Lower leg skin (tissue), 4 donors: ENCODE measurements at regions not wholly inside any gene's neighbourhood (a gene's known extent, or its start where the extent isn't known, plus 50 kb on each side); places are given as distances from the start of the nearest gene placed in this dataset.

Experiments
- DNase-seq, 2 donors: peaks; one replicate each; pipeline ENCODE4 v3.0.0-alpha.2; 2019; ENCODE audit warnings: low spot score in 2 of 2
- H3K4me3 ChIP-seq: fragments of 200-600 bp; sonication (generic); 2 replicates; pipeline ENCODE4 v1.5.1; 2017; ENCODE audit warnings: mild to moderate bottlenecking, low read depth; ENCODE audit not compliant: poor library complexity, severe bottlenecking
- POLR2A ChIP-seq, 2 donors: fragments of 450-650 bp; IDR thresholded peaks; one replicate each; pipeline ENCODE4 v1.6.1; 2016 to 2017; ENCODE audit warnings: antibody characterized with exemption in 2 of 2, mild to moderate bottlenecking in 1 of 2, moderate library complexity in 1 of 2
- WGBS, 2 donors: methylation state at CpG; one replicate each; pipeline ENCODE4 v1.1.5; 2018; 5-methylcytosine and 5-hydroxymethylcytosine counted together
- intact Hi-C: fragments of 100-400 bp; cut with DNase I; formaldehyde crosslinking; loops from one replicate; pipeline ENCODE4 v1.15.0; 2023; ENCODE audit warnings: low total_unique reads
- TF ChIP-seq, protein P1 (sequence below), 3 donors: fragments of 450-650 bp; IDR thresholded peaks; one replicate each; pipeline ENCODE4 v1.5.1; 2016; ENCODE audit warnings: antibody characterized with exemption in 3 of 3, mild to moderate bottlenecking in 3 of 3, moderate library complexity in 2 of 3

DNA sequence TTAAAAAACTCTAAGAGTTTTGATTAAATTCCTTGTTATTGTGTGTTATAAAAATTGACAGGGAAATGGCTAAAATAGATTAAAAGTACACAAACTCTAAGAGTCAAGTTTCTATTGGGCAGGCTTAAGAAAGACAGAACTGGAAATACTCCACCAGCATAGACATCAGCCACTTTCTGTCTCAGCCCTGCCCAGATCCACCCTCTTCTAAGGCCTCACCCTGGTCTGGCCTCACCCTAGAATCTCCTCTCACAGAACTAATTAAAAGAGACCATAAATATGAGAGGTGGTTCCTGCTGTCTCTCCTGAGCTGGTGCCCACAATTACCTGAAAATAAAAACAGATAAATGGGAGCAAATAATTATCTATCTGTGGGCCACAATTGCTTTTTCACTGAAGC is 1951.0 kb downstream of the TP53TG3F start:
- intact Hi-C loops: no loop called here
- no peak for DNase-seq
- no peak for TF ChIP-seq POLR2A (IDR thresholded peaks at IDR 0.05)
- TF ChIP-seq, protein P1, sequence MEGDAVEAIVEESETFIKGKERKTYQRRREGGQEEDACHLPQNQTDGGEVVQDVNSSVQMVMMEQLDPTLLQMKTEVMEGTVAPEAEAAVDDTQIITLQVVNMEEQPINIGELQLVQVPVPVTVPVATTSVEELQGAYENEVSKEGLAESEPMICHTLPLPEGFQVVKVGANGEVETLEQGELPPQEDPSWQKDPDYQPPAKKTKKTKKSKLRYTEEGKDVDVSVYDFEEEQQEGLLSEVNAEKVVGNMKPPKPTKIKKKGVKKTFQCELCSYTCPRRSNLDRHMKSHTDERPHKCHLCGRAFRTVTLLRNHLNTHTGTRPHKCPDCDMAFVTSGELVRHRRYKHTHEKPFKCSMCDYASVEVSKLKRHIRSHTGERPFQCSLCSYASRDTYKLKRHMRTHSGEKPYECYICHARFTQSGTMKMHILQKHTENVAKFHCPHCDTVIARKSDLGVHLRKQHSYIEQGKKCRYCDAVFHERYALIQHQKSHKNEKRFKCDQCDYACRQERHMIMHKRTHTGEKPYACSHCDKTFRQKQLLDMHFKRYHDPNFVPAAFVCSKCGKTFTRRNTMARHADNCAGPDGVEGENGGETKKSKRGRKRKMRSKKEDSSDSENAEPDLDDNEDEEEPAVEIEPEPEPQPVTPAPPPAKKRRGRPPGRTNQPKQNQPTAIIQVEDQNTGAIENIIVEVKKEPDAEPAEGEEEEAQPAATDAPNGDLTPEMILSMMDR (IDR thresholded peaks at IDR 0.05): no peak
- no peak overlapping the region for H3K4me3 ChIP-seq

DNA sequence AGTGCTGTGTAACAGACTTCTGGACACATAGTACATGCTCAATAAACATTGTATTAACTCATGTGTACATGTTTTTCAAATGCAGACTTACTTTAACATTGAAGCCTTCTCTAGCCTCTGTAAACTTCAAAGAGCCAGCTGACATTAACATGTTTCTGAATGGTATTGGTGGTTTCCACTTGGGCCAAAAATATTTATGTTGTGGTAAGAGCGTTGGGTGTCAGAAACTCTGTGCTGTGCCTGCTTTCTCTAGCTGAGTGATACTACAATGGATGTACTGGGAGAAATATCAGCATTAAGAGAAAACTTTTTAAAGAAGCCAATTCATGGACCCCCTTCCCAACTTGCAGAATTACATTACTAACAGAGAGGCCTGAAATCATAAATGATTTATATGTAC is 1951.7 kb downstream of the TP53TG3F start:
- intact Hi-C loops: no loop called here
- DNase-seq: no peak
- H3K4me3 ChIP-seq: no peak overlapping the region
- 71 to 76% methylated on average over 1 of the region's 1 CpG for WGBS, 2 donors
- no peak for TF ChIP-seq POLR2A (IDR thresholded peaks at IDR 0.05)

DNA sequence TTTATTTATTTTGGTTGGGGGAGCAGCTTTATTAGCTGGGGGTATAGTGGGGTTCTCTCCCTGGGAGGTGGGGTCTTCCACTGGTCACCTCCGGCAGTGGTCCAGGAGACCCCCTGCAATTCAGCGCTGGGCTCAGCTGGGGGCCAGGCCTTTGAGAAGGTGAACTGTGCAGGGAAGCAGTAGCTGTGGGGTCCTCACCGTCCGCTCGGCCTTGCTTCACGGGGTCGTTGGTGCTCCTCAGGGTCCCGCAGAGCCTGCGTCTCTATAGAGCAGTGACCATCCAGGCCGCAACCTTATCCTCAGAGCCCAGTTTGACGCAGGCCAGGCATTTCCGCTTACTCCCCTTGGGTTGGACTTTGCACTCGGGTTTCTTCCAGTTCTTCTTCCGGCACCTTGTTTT is 1954.7 kb downstream of the TP53TG3F start:
- WGBS, 2 donors: 87 to 88% methylated on average over 14 of the region's 14 CpGs
- intact Hi-C loops: no loop called here
- no peak overlapping the region for H3K4me3 ChIP-seq
- no peak for TF ChIP-seq POLR2A (IDR thresholded peaks at IDR 0.05)
- TF ChIP-seq, protein P1 (IDR thresholded peaks at IDR 0.05): no peak
- no peak for DNase-seq

DNA sequence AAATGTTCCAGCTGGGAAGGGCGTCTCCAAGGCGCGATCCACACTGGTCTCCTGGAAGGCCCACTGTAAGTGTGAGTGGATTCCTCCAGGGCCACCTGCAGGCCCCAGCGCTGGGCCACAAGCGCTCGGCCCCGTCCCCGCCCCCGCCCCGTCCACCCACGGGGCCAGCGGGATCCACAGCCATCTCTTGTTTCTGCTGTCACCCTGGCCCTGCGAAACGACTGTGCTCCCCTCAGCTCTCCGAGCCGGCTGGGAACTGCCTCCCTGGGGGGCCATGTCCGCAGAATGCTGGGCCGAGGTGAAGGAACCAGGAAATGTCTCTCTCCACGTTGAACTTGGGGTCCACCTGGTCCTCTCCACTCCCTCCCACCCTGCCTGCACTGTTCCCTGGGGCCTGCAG is 1955.2 kb downstream of the TP53TG3F start:
- TF ChIP-seq, protein P1 (IDR thresholded peaks at IDR 0.05): no peak
- TF ChIP-seq POLR2A (IDR thresholded peaks at IDR 0.05): no peak
- H3K4me3 ChIP-seq: no peak overlapping the region
- whole genome bisulfite sequencing, 2 donors: 83 to 89% methylated on average over 18 to 19 of the region's 19 CpGs
- intact Hi-C loops: no loop called here
- DNase-seq: no peak

DNA sequence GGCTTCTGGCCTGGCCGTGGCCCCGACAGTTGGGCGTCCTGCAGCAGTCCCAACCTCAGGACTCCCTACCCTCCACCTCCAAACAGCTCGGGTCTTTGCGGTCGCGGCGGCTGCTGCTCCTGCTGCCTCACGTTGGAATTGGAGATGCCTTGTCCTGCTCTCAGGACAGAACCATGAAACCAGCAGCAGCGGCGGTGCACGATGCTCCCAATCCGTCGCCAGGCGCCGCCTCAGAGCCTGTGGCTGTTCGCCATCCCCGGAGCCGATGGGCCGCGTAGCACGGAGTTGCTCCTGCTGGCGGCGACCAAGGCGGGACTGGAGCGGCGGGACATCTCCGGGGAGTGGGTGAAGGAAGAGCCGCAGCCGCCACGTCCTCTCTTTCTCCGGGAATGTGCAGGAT is 1965.9 kb downstream of the TP53TG3F start:
- TF ChIP-seq, protein P1 (IDR thresholded peaks at IDR 0.05): no peak
- TF ChIP-seq POLR2A (IDR thresholded peaks at IDR 0.05): no peak
- DNase-seq: no peak
- no peak overlapping the region for H3K4me3 ChIP-seq
- intact Hi-C loops: no loop called here
- WGBS, 2 donors: 49 to 59% methylated on average over 32 of the region's 32 CpGs

DNA sequence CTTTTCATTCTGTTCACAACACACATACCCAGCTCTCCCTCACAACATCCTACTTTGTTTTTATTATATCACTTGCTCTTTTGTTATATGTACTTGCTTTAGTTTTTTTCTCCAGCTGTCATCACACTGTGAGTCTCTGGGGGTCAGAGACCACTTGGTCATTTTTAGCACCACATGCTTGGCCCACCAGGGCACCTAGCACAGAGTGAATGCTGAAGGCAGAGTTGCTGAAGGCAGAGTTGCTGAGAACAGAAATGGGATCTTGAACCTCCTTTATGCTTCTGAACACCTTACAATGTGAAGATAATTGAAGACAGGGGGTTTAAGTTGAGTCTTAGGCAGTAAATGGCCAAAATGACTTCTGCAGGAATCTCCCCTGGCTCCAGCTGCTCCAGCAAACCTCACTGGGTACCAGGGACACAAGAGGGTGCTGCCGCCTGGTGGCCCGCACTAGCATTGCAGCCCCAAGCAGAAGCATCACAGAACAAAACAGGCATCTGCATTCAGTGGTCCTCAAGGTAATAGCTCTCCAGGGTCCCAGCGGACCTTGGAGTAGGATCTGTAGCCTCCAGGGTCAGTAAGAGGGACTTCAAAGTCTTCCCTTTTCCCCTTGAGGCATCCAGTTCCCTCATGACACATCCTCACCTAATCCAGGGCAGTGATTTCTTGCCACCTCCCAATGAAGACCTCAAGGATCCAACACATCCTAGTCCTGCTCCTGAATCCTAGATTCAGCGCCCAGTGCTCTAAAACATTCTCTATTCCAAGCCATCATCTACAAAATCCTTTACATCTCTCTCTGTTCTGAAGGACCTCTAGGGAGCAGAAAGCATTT is 1972.6 kb downstream of the TP53TG3F start:
- 3 to 9% methylated on average over 4 of the region's 4 CpGs for WGBS, 2 donors
- intact Hi-C loops: no loop called here
- no peak for DNase-seq
- no peak for TF ChIP-seq POLR2A (IDR thresholded peaks at IDR 0.05)
- TF ChIP-seq, protein P1 (IDR thresholded peaks at IDR 0.05): no peak
- no peak overlapping the region for H3K4me3 ChIP-seq
